MM.1S (cell line): ENCODE measurements at regions not wholly inside any gene's neighbourhood (a gene's known extent, or its start where the extent isn't known, plus 50 kb on each side); places are given as distances from the start of the nearest gene placed in this dataset.

Experiments
- EZH2 ChIP-seq: fragments of 300-600 bp; sonication (generic); optimal IDR thresholded peaks from 2 replicates; pipeline ENCODE3; 2017; ENCODE audit warnings: low read depth, mild to moderate bottlenecking, antibody characterized with exemption, low read length, mixed read lengths
- EZH2phosphoT487 ChIP-seq: fragments of 300-600 bp; sonication (generic); IDR thresholded peaks from 2 replicates; pipeline ENCODE4 v1.6.1; 2018; ENCODE audit warnings: antibody characterized with exemption, low read length
- TF ChIP-seq, protein P1 (sequence below): fragments of 300-600 bp; sonication (generic); IDR thresholded peaks from 2 replicates; pipeline ENCODE4 v1.5.1; 2016; ENCODE audit warnings: antibody characterized with exemption, low read length, mixed read lengths

DNA sequence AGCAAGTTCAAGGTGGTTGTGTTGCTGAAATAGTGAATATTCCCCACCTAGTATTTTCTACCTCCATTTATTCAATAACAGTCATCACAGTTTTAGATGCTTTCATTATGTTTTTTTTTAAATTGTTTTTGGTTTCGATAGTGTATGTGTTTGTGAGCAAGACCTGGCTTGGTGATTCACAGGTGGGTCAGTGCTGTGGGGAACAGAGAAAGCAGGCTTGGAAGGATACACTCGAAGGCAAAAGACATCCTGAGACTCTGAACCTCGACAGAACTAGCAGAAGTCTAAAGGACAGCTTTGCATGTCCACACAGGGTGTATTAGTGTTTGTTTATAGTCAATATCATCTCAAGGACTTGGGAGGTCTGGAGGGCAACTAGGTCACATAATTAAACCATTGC is 551.5 kb downstream of the RIT2 start:
- TF ChIP-seq, protein P1, sequence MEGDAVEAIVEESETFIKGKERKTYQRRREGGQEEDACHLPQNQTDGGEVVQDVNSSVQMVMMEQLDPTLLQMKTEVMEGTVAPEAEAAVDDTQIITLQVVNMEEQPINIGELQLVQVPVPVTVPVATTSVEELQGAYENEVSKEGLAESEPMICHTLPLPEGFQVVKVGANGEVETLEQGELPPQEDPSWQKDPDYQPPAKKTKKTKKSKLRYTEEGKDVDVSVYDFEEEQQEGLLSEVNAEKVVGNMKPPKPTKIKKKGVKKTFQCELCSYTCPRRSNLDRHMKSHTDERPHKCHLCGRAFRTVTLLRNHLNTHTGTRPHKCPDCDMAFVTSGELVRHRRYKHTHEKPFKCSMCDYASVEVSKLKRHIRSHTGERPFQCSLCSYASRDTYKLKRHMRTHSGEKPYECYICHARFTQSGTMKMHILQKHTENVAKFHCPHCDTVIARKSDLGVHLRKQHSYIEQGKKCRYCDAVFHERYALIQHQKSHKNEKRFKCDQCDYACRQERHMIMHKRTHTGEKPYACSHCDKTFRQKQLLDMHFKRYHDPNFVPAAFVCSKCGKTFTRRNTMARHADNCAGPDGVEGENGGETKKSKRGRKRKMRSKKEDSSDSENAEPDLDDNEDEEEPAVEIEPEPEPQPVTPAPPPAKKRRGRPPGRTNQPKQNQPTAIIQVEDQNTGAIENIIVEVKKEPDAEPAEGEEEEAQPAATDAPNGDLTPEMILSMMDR: no peak
- TF ChIP-seq EZH2phosphoT487 (no peak), EZH2 (no peak)
